HG03097 (cell line): ENCODE measurements at regions not wholly inside any gene's neighbourhood (a gene's known extent, or its start where the extent isn't known, plus 50 kb on each side); places are given as distances from the start of the nearest gene placed in this dataset.

ENCODE experiments used
- ATAC-seq: cut with Tn5 transposase; IDR thresholded peaks from one replicate; pipeline ENCODE4 v1.9.1; 2021; ENCODE audit not compliant: unreplicated experiment, low FRiP score

DNA sequence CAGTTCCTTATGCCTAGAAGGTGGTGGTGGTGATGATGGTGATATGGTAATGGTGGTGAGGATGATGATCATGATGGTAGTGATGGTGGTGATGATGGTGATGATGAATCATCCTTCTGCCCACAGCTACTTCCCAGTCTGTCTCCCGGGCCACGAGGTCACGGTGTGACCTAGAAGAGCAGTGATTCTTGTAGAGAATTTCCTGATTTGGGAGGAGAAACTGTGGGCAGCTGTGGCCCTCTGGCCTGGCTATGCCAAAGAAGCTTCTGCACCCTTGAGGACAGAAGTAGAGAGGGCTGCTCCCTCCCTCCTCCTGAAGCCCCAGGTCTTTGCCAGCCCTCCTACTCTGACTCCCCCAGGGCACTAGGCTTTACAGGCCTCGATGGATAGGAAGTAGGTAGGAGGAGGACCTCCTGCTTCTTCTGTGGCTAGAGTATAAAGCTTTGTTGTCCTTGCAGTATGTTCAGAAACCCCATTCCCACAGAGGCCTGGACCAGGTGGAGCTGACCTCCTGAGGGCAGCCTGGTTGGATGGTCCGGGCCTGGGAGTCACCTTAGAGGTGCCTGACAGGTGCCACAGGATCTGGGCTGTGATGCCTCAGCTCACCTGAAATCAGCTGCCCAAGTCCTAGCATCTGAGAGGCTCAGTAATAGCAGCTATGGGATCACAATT lies 57.9 kb upstream of the EPAS1 start:
- ATAC-seq, result no peak

- no peak for ATAC-seq
Observed at GRCh38 chr2:46239847-46240181, 57.4 kb upstream of the EPAS1 start.

DNA sequence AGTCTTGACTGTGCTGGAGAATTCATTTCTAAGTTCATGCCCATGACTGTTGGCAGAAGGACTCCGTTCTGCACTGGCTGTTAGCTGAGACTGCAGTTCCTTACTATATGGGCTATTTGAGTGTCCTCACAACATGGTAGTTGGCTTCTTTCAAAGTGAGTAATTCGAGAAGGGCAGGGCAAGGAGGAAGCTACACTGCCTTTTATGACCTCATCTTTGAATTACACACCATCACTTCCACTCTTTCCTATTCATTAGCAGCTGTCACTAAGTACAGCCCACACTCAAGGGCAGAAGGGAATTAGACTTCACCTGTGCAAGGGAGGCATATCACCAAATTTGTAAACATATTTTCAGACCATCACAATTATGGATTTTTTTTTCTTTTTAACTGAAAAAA lies 55.9 kb upstream of the EPAS1 start:
- no peak for ATAC-seq

- ATAC-seq, result no peak
Observed at GRCh38 chr2:46245869-46246268, 51.3 kb upstream of the EPAS1 start.

DNA sequence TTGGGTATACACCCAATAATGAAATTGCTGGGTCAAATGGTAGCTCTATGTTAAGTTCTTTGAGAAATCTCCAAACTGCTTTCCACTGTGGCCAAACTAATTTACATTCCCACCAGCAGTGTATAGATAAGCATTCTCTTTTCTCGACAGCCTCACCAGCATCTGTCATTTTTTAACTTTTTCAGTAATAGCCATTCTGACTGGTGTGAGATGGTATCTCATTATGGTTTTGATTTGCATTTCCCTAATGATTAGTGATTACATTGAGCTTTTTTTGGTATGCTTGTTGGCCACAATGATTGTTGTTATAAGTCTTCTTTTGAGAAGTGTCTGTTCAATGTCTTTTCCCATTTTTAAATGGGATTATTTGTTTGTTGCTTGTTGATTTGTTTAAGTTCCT lies 50.4 kb upstream of the EPAS1 start:
- ATAC-seq, result peak; percentile 77
